ENCODE measurements at regions not wholly inside any gene's neighbourhood (a gene's known extent, or its start where the extent isn't known, plus 50 kb on each side); places are given as distances from the start of the nearest gene placed in this dataset.

GRCh38 chr3:30492322-30493192, 113.8 kb upstream of the TGFBR2 start:
- Histone ChIP-seq H3K27me3 (no peaks in the 10 kb centered on the region), H3K4me1 (peaks cover 2 to 55% (median 20%) of the 10 kb centered on the region in 9 donors), H3K9me3 (peaks cover 0 to 31% (median 5%) of the 10 kb centered on the region in 11 donors), H3K4me3 (no peak overlapping the region), H3K36me3 (no peaks in the 10 kb centered on the region), H3K27ac (peak overlapping the region in 2 of 10 donors; percentile 37 to 47)
- intact Hi-C loops (cut with DNase I): no loop called here
- TF ChIP-seq CTCF (IDR thresholded peaks at IDR 0.05): no peak
- no peak for ATAC-seq
- no peak for DNase-seq
- 77 to 84% methylated on average over 6 of the region's 6 CpGs for WGBS, 2 donors

GRCh38 chr3:30493911-30494311, 112.5 kb upstream of the TGFBR2 start:
- peak overlapping the region in 6 of 10 donors; percentile 11 to 75 (median 35) for H3K27ac ChIP-seq
- no peak for TF ChIP-seq CTCF (IDR thresholded peaks at IDR 0.05)
- H3K9me3 ChIP-seq: peaks cover 0 to 19% (median 5%) of the 10 kb centered on the region in 11 donors
- DNase-seq: no peak
- peak in 3 of 8 donors; percentile 40 to 89 (median 76) for ATAC-seq
- WGBS, 2 donors: 81 to 82% methylated on average over 2 of the region's 2 CpGs
- H3K4me1 ChIP-seq: peaks cover 2 to 59% (median 25%) of the 10 kb centered on the region in 9 donors
- H3K27me3 ChIP-seq: no peaks in the 10 kb centered on the region
- intact Hi-C loops (cut with DNase I): no loop called here
- no peak overlapping the region for H3K4me3 ChIP-seq
- H3K36me3 ChIP-seq: no peaks in the 10 kb centered on the region

- H3K4me1 ChIP-seq: peaks cover 2 to 61% (median 28%) of the 10 kb centered on the region in 9 donors
- 56 to 70% methylated on average over 6 of the region's 6 CpGs for WGBS, 2 donors
- H3K9me3 ChIP-seq: peaks cover 0 to 4% (median 0%) of the 10 kb centered on the region in 11 donors
- no peaks in the 10 kb centered on the region for H3K27me3 ChIP-seq
- intact Hi-C loops (cut with DNase I): loop anchor here in 2 of 10 donors (5.0 kb wide), 2 partner anchors 38 to 58 kb away; no protein-coding TSS in a partner anchor
- no peaks in the 10 kb centered on the region for H3K36me3 ChIP-seq
- H3K4me3 ChIP-seq: no peak overlapping the region
- DNase-seq: no peak
- ATAC-seq: peak in 3 of 8 donors; percentile 20 to 46 (median 36)
- H3K27ac ChIP-seq: peak overlapping the region; percentile 34 to 83 (median 66)
- TF ChIP-seq CTCF (IDR thresholded peaks at IDR 0.05): no peak
Measured at GRCh38 chr3:30495172-30496065, 111.0 kb upstream of the TGFBR2 start.

Data from heart right ventricle (tissue), 16 donors.